Right cardiac atrium (tissue), 5 donors: ENCODE measurements at regions not wholly inside any gene's neighbourhood (a gene's known extent, or its start where the extent isn't known, plus 50 kb on each side); places are given as distances from the start of the nearest gene placed in this dataset.
A peak's percentile ranks its signal among the peaks of the same experiment; 100 is the strongest.
"Not testable (repeated sequence)": the region's sequence is repeated elsewhere in the genome, so short reads cannot be mapped to it uniquely, and the experiment has no call there.

Experiments used
- ATAC-seq, 2 donors: fragments of 200-7000 bp; cut with Tn5 transposase; one replicate each; pipeline versions ENCODE4 v1.8.0 to v1.9.1; 2020; ENCODE audit warnings: moderate library complexity in 2 of 2, mild to moderate bottlenecking in 1 of 2
- DNase-seq, 3 donors: peaks; one replicate each; pipeline ENCODE4 v3.0.0-alpha.2; 2020
- H3K27ac ChIP-seq: one replicate; pipeline ENCODE4 v1.5.1; 2013; ENCODE audit warnings: mild to moderate bottlenecking, low read length, control low read depth, moderate library complexity
- H3K27me3 ChIP-seq: one replicate; pipeline ENCODE4 v1.6.1; 2013; ENCODE audit not compliant: control insufficient read depth, insufficient read depth
- H3K4me1 ChIP-seq: one replicate; pipeline ENCODE4 v1.6.1; 2013; ENCODE audit warnings: low read length; ENCODE audit not compliant: control insufficient read depth, insufficient read depth
- H3K4me3 ChIP-seq: one replicate; pipeline ENCODE4 v1.5.1; 2013; ENCODE audit warnings: low read length, control low read depth
- H3K9me3 ChIP-seq: one replicate; pipeline ENCODE4 v1.6.1; 2013; ENCODE audit warnings: low read length; ENCODE audit not compliant: control insufficient read depth
- WGBS: extraction: QIAGEN DNeasy Blood & Tissue Kit; methylation state at CpG from one replicate; pipeline ENCODE4 v1.1.7; 2013; 5-methylcytosine and 5-hydroxymethylcytosine counted together
- intact Hi-C, 4 donors: fragments of 100-400 bp; cut with DNase I; formaldehyde crosslinking; loops; one replicate each; pipeline versions ENCODE4 v1.11.0 to v1.14.0; 2022 to 2023
- donor health status: healthy with polysubstance abuse.
- donor health status: DM: no; HTN: yes; CAD: no.
- donor health status: DM: no; HTN: no; CAD: no.
- donor health status: DM: no; HTN: yes; CAD: no; lungs with severe emphysema.
- donor health status: DM: yes; HTN: yes; CAD: no.

DNA sequence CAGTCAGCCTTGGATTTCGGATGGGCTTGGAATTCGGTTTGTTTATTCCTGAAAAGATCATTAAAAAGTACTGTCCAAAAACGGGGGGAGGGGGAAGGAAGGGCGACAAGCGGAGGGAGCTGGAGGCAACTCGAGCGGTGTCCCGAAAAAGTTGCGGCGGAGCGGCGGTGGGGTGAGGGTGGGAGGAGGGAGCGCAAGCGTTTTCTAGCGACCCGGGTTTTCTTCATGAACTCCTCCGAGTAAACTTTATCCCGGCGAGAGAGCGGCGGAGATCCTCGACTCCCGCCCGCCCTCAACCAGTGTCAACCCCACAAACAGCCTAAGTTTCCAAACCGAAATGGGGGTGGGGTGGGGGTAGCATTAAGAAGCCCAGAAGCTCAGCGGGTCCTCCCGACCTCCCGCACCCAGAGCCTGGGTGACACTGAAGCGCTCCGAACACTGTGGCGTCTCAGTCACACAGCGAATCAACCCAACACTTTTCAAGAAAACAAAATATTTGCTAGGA is 133.0 kb upstream of the C11orf58 start:
- under 1% methylated on average over 32 of the region's 32 CpGs for WGBS
- Histone ChIP-seq H3K4me1 (no peaks in the 10 kb centered on the region), H3K4me3 (peak overlapping the region; percentile 74), H3K27me3 (no peaks in the 10 kb centered on the region), H3K27ac (peak overlapping the region; percentile 92), H3K9me3 (no peaks in the 10 kb centered on the region)
- ATAC-seq (no peak), DNase-seq (peak; percentile 46 to 76 (median 72))
- intact Hi-C loops: loop anchor here in 1 of 4 donors (10.0 kb wide), 1 partner anchor 781 kb away; no protein-coding TSS in a partner anchor

DNA sequence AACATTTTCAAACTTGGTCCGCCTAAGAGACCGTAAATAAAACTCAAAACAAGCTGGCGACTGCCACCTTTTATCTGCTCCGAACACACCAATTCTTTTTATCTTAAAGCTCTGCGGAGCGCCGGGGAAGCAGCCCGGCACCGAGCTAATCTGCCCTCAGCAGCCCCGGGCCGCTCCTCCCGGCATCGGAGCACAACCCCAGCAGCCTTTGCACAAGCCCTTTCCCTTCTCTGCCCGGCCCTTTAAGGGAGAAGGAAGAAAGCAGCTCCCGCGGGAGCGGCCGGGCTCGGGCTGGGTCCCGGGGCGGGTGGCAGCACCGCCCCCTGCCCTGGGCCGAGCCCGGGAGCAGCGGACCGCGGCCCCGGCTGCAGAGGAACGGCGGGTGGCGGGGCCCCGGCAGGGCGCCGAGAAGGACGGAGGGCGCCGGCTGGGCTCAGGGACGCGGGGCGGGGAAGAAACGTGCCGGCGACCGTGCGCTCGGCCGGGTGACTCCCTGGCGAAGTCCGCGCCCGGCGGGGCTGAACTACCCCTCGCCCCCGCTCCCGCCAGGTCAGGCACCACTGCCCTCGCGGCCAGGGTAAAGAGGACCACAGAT is 133.6 kb upstream of the C11orf58 start:
- intact Hi-C loops: loop anchor here in 1 of 4 donors (10.0 kb wide), 1 partner anchor 780 kb away; no protein-coding TSS in a partner anchor
- ATAC-seq: peak; percentile 43 to 49
- no peaks in the 10 kb centered on the region for H3K9me3 ChIP-seq
- no peaks in the 10 kb centered on the region for H3K27me3 ChIP-seq
- WGBS: under 1% methylated on average over 57 of the region's 57 CpGs
- peak overlapping the region; percentile 74 for H3K4me3 ChIP-seq
- DNase-seq: peak; percentile 68 to 88 (median 85)
- H3K27ac ChIP-seq: peak overlapping the region; percentile 92
- no peaks in the 10 kb centered on the region for H3K4me1 ChIP-seq

DNA sequence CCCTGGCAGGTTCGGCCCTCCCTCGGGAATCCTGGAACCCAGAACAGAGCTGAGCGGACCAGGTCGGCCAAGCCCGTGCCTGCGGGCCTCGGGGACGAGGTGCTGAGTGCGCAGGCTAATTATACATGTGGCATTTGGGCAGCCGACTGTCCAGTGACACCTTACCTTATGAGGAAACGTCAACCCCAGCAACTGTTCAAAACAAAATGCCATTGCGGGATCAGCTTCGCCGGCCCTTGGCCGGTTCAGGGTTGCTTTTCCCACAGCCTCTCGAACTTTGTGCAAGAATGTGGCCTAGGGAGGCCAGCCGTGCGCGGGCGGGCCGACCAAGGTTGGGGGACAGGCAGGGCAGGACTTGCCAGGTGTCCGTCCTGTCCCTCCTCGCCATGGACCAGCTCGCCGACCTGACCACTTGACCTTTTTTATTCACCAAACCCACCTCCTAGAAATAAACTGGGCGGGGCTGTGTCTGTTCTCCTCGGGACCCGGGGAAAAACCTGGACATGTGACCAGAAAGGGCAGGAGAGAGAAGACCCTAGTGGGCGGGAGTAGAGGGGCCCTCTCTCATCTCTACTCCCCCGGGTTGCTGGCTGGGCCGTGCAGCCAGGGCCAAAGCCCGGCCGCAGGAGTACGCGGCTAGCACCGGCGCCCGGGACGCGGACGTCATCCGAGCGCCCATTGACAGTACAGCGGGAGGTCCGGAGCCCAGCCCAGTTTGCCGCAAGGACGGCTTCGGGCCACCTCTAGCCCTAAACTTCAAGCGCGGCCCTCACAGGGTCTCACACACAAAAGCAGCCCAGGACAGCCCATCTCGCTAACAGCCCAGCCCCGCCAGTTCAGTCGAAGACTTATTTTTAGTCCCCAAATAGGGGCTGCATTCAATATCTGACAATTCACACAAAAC is 134.3 kb upstream of the C11orf58 start:
- Histone ChIP-seq H3K4me1 (no peaks in the 10 kb centered on the region), H3K4me3 (peak overlapping the region; percentile 74), H3K27ac (peak overlapping the region; percentile 92), H3K9me3 (no peaks in the 10 kb centered on the region), H3K27me3 (no peaks in the 10 kb centered on the region)
- peak; percentile 61 to 63 for ATAC-seq
- 14% methylated on average over 53 of the region's 53 CpGs for WGBS
- intact Hi-C loops: loop anchor here in 1 of 4 donors (10.0 kb wide), 1 partner anchor 779 kb away; no protein-coding TSS in a partner anchor
- DNase-seq: peak; percentile 81 to 88 (median 88)

DNA sequence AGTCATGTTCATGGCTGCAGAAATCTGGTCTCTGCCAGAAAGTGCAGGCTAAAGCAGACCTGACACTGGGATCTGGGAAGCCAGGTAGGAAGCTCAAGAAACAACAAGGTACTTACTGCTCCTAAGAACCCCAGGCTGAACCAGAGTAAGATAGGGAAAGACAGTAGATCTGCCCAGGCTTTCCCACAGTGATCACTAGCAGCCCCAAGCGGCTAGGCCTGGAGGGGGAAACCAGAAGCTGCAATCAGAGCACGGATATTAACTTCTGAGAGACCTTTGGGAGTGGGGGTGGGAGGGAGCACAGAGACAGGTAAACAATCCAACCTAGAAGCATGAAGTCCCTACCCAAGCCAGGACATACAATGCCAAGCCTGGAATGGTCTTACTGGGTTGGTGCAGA is 135.2 kb upstream of the C11orf58 start:
- no peaks in the 10 kb centered on the region for H3K4me1 ChIP-seq
- H3K4me3 ChIP-seq: peak overlapping the region; percentile 74
- 56% methylated on average over 2 of the region's 2 CpGs for WGBS
- intact Hi-C loops: loop anchor here in 1 of 4 donors (10.0 kb wide), 1 partner anchor 778 kb away; no protein-coding TSS in a partner anchor
- no peaks in the 10 kb centered on the region for H3K27me3 ChIP-seq
- H3K9me3 ChIP-seq: no peaks in the 10 kb centered on the region
- DNase-seq (peak in 2 of 3 donors; percentile 18 to 67), ATAC-seq (no peak)
- H3K27ac ChIP-seq: peak overlapping the region; percentile 92

DNA sequence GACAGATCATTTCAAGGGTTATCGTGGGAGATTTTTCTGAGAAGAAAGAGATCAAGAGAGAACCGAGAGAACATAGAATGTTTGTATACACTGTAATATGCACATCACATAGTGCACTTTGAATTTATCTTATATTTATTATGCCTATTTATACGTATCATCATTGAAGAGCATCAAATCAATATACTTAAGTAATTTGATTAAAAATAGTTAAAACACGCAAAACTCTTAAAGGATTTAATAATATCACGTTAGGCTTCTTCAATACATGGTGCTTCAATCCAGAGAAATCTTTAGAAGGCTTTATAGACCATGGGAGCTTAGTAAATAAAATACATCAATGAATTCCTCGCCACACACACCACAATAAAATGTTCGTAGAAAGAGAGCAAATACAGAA is 139.5 kb upstream of the C11orf58 start:
- intact Hi-C loops: no loop called here
- H3K9me3 ChIP-seq: no peaks in the 10 kb centered on the region
- H3K27me3 ChIP-seq: no peaks in the 10 kb centered on the region
- DNase-seq (no peak), ATAC-seq (no peak)
- H3K27ac ChIP-seq: no peak overlapping the region
- WGBS: 94% methylated on average over 7 of the region's 7 CpGs
- no peaks in the 10 kb centered on the region for H3K4me1 ChIP-seq
- no peak overlapping the region for H3K4me3 ChIP-seq

DNA sequence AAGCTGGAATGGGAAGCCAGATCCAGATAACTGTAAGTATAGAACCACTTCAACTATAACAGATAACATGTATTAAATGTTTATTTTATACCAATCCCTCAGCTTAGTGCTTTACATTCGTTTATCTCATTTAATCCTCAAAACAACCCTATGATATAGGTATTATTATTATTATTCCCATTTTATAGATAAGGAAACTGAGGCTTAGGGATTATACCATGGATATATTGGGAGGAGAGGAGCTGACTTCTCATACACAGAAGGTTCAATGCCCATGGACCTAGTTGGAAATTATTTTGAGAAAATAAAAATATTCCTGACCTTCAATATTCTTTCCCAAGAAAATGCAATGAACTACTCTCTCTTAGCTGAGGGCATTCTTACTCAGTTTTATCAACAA is 140.4 kb upstream of the C11orf58 start:
- no peaks in the 10 kb centered on the region for H3K4me1 ChIP-seq
- H3K27me3 ChIP-seq: no peaks in the 10 kb centered on the region
- WGBS: 55% methylated on average over 1 of the region's 1 CpG
- no peak overlapping the region for H3K4me3 ChIP-seq
- no peaks in the 10 kb centered on the region for H3K9me3 ChIP-seq
- intact Hi-C loops: no loop called here
- H3K27ac ChIP-seq: no peak overlapping the region
- DNase-seq (no peak), ATAC-seq (no peak)

DNA sequence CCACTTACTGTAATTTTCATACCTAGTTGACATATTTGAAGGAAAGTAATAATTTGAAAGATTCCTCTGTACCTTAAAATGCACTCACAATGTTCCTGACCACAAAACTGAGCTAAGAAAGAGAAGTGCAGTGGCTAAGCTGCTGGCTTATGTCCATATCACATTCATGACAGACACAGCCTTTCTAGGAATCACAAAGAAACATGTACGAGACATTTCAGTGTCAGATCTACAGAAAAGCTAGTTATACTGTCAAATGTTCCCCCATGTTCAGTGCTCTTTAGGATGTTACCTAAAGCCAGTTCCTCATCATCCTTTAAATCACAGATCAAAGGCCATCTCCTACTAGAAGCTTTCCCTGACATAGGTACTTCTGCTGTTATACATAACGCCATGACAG is 142.2 kb upstream of the C11orf58 start:
- Histone ChIP-seq H3K9me3 (no peaks in the 10 kb centered on the region), H3K27me3 (no peaks in the 10 kb centered on the region), H3K4me3 (no peak overlapping the region), H3K4me1 (peaks cover 2% of the 10 kb centered on the region), H3K27ac (no peak overlapping the region)
- DNase-seq: no peak
- intact Hi-C loops: no loop called here
- 63% methylated on average over 2 of the region's 2 CpGs for WGBS
- ATAC-seq: no peak

DNA sequence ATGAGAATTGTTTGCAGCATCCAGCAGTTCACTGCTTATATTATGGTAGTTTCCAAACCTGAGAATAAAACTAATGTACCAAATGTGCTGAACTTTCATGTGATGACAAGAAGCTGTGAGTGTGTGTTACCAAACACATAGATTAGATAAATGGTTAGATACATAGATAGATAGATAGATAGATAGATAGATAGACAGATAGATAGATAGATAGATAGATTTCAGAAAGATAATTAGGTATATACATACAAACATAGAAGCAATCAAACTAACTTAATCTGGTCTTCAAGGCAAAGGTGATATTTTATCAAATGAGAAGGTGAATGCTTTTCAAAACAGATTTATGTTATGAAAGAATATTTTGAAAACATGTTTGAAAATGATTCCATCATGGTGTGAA is 147.3 kb upstream of the C11orf58 start:
- intact Hi-C loops: no loop called here

DNA sequence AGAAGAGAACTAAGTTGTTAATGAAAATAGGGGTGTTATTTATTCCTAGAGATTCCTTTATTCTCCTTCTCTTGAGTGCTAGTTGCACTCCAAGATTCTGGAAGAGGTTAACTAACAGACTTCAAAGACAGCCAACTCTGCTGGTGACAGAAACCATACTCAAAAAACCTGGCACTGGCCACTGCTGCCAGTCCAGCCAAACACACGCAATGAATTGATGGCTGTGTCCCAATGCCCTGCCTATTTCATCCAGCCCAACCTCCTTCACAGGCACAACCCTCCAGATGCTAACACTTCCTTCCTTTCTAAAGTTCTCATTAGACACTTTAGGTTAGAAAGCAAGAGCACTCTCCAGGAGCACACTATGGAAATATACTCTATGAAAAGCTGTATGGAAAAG is 150.8 kb upstream of the C11orf58 start:
- 16% methylated on average over 1 of the region's 1 CpG for WGBS

More for the DNA sequence above, 147.3 kb upstream of the C11orf58 start:
- ATAC-seq: no peak
- no peak overlapping the region for H3K27ac ChIP-seq
- H3K4me3 ChIP-seq: no peak overlapping the region
- no peaks in the 10 kb centered on the region for H3K27me3 ChIP-seq
- H3K4me1 ChIP-seq: peaks cover 2% of the 10 kb centered on the region
- H3K9me3 ChIP-seq: no peaks in the 10 kb centered on the region
- no peak for DNase-seq

DNA sequence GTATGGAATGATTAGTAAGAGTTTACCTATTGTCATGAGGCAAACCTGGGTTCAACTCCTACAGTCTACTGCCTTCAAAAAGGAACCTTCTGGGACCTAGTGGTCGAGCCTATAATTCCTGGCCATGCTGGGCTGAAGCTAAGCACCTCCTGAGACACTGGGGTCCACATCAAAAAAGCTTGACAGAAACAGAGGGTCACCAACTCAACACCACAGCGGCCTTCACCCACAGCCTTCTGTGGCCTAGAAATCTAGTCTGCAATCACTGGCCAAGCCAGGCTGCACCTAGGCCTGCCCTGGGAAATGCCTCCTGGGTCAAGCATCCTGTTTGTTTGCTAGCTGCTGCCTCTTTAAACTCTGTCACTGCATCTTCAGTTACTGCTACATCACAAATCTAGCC is 153.9 kb upstream of the C11orf58 start:
- Histone ChIP-seq H3K27me3 (no peaks in the 10 kb centered on the region), H3K9me3 (no peaks in the 10 kb centered on the region), H3K4me3 (no peak overlapping the region), H3K27ac (no peak overlapping the region), H3K4me1 (peaks cover 3% of the 10 kb centered on the region)
- intact Hi-C loops: no loop called here
- DNase-seq (no peak), ATAC-seq (no peak)
- 87% methylated on average over 2 of the region's 2 CpGs for WGBS

More for the DNA sequence above, 150.8 kb upstream of the C11orf58 start:
- Histone ChIP-seq H3K9me3 (no peaks in the 10 kb centered on the region), H3K27ac (no peak overlapping the region), H3K4me3 (no peak overlapping the region), H3K27me3 (no peaks in the 10 kb centered on the region), H3K4me1 (peaks cover 5% of the 10 kb centered on the region)
- DNase-seq (peak; percentile 61 to 77 (median 68)), ATAC-seq (peak; percentile 84 to 91)
- intact Hi-C loops: no loop called here

DNA sequence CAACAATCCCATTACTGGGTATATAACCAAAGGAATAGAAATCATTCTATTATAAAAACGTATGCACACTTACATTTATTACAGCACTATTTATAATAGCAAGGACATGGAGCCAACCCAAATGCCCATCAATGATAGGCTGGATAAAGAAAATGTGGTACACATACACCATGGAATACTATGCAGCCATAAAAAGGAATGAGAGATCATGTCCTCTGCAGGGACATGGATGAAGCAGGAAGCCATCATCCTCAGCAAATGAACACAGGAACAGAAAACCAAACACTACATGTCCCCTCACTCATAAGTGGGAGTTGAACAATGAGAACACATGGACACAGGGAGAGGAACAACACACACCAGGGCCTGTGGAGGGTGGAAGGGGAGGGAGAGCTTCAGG is 157.4 kb upstream of the C11orf58 start:
- 84% methylated on average over 1 of the region's 1 CpG for WGBS
- H3K4me3 ChIP-seq, DNase-seq, H3K27me3 ChIP-seq, H3K27ac ChIP-seq, ATAC-seq, H3K9me3 ChIP-seq, intact Hi-C loops, H3K4me1 ChIP-seq: not testable (repeated sequence)
